ENCODE measurements at regions not wholly inside any gene's neighbourhood (a gene's known extent, or its start where the extent isn't known, plus 50 kb on each side); places are given as distances from the start of the nearest gene placed in this dataset.

GRCh38 chr13:34803756-34804155 lies 138.3 kb upstream of the NBEA start:
- Histone ChIP-seq H3K4me2 (ENCODE audit: low read length) (no peak overlapping the region), H3K9me2 (ENCODE audit: insufficient read depth) (no peaks in the 10 kb centered on the region), H4K20me1 (ENCODE audit: insufficient read depth) (no peaks in the 10 kb centered on the region), H3K36me3 (ENCODE audit: control insufficient read depth in 1 of 2, insufficient read depth in 2 of 2, low read length in 2 of 2) (no peaks in the 10 kb centered on the region), H3K4me1 (ENCODE audit: control insufficient read depth in 1 of 2, insufficient read depth in 2 of 2, low read length in 2 of 2) (no peaks in the 10 kb centered on the region), H3K9me3 (ENCODE audit: control insufficient read depth in 1 of 2, insufficient read depth in 1 of 2, low read depth in 1 of 2, low read length in 2 of 2) (no peaks in the 10 kb centered on the region), H3K4me3 (replicated peaks in 1 of 2; ENCODE audit: low read depth in 1 of 2, low read length in 2 of 2) (no peak overlapping the region), H3K27me3 (ENCODE audit: insufficient read depth, low read length) (no peaks in the 10 kb centered on the region), H2AFZ (ENCODE audit: low read depth, low read length, poor library complexity, severe bottlenecking) (no peak overlapping the region), H3K9ac (ENCODE audit: low read length) (no peak overlapping the region), H3K79me2 (ENCODE audit: insufficient read depth, low read length) (no peaks in the 10 kb centered on the region), H3K27ac (ENCODE audit: low read depth, low read length) (no peak overlapping the region)
- DNase-seq (ENCODE audit: low read depth, low spot score) (no peak), ATAC-seq (no peak)
- POLR2A ChIA-PET = no interaction called here
- TF ChIP-seq REST (IDR thresholded peaks at IDR 0.05; ENCODE audit: low read depth) (no peak), EZH2 (IDR thresholded peaks at IDR 0.05) (no peak), ATF3 (IDR thresholded peaks at IDR 0.05) (no peak), EZH2phosphoT487 (IDR thresholded peaks at IDR 0.05; ENCODE audit: borderline replicate concordance) (no peak), TCF7L2 (IDR thresholded peaks at IDR 0.05; ENCODE audit: borderline replicate concordance, extremely low read depth, insufficient read depth, insufficient read length) (no peak), POLR2A (IDR thresholded peaks at IDR 0.05; ENCODE audit: borderline replicate concordance, extremely low read depth, insufficient read depth, insufficient read length) (no peak), CTCF (IDR thresholded peaks at IDR 0.05 in 2 of 3, conservative IDR thresholded peaks at IDR 0.05 in 1 of 3; ENCODE audit: borderline replicate concordance in 1 of 3, insufficient read depth in 1 of 3, low read depth in 2 of 3, low read length in 2 of 3) (no peak), YY1 (IDR thresholded peaks at IDR 0.05; ENCODE audit: extremely low read depth, insufficient replicate concordance, low read depth, low read length) (no peak), CEBPB (IDR thresholded peaks at IDR 0.05; ENCODE audit: low read depth) (no peak), JUND (IDR thresholded peaks at IDR 0.05) (no peak), ELF1 (IDR thresholded peaks at IDR 0.05; ENCODE audit: borderline replicate concordance, low read depth) (no peak), SP1 (IDR thresholded peaks at IDR 0.05; ENCODE audit: low read depth) (no peak), POLR2AphosphoS5 (IDR thresholded peaks at IDR 0.05; ENCODE audit: low read depth, low read length) (no peak), EGR1 (IDR thresholded peaks at IDR 0.05; ENCODE audit: low read depth) (no peak), FOSL1 (IDR thresholded peaks at IDR 0.05; ENCODE audit: low read depth) (no peak)
- RAD21 ChIA-PET (ENCODE audit: low non-redundant PET in 1 of 2, low total read pairs in 2 of 2, uncharacterized antibody in 2 of 2, unreplicated experiment in 2 of 2) = no interaction called here
- intact Hi-C loops (cut with micrococcal nuclease) = no loop called here
- CTCF ChIA-PET = no interaction called here
- BruUV-seq (replicated peaks) = no TSS peak
